GM23338 (cell line): ENCODE measurements at regions not wholly inside any gene's neighbourhood (a gene's known extent, or its start where the extent isn't known, plus 50 kb on each side); places are given as distances from the start of the nearest gene placed in this dataset.

Experiments used
- ATAC-seq: fragments of 200-7000 bp; cut with Tn5 transposase; 3 replicates; pipeline ENCODE4 v1.9.1; 2020
- DNase-seq: peaks from one replicate; pipeline ENCODE4 v3.0.0-alpha.2; 2015; ENCODE audit warnings: low spot score
- H2AFZ ChIP-seq: fragments of 200-600 bp; sonication (generic); 2 replicates; pipeline ENCODE4 v1.8.0; 2016; ENCODE audit warnings: antibody characterized with exemption, mild to moderate bottlenecking, moderate library complexity
- H3F3A ChIP-seq: fragments of 200-600 bp; sonication (generic); replicated peaks from 2 replicates; pipeline ENCODE4 v1.8.0; 2017; ENCODE audit warnings: antibody characterized with exemption, mixed run types, low read depth
- H3K27ac ChIP-seq: fragments of 200-600 bp; sonication (generic); 2 replicates; pipeline ENCODE4 v1.6.1; 2016; ENCODE audit warnings: low read depth
- H3K27me3 ChIP-seq: fragments of 200-600 bp; sonication (generic); 2 replicates; pipeline ENCODE4 v1.8.0; 2016; ENCODE audit warnings: mild to moderate bottlenecking, mixed run types, moderate library complexity; ENCODE audit not compliant: insufficient read depth
- H3K36me3 ChIP-seq: fragments of 200-600 bp; sonication (generic); 2 replicates; pipeline ENCODE4 v1.8.0; 2016; ENCODE audit warnings: mild to moderate bottlenecking; ENCODE audit not compliant: insufficient read depth
- H3K4me1 ChIP-seq: fragments of 200-600 bp; sonication (generic); 2 replicates; pipeline ENCODE4 v1.8.0; 2016; ENCODE audit warnings: mild to moderate bottlenecking, moderate library complexity; ENCODE audit not compliant: insufficient read depth
- H3K4me2 ChIP-seq: fragments of 200-600 bp; sonication (generic); 2 replicates; pipeline ENCODE4 v1.7.1; 2017; ENCODE audit warnings: mixed run types
- H3K4me3 ChIP-seq: fragments of 200-600 bp; sonication (generic); 2 replicates; pipeline ENCODE4 v1.6.1; 2016; ENCODE audit warnings: mixed run types
- H3K79me2 ChIP-seq: fragments of 200-600 bp; sonication (generic); replicated peaks from 2 replicates; pipeline ENCODE4 v1.8.0; 2017; ENCODE audit warnings: mild to moderate bottlenecking; ENCODE audit not compliant: insufficient read depth
- H3K9me2 ChIP-seq: fragments of 200-600 bp; sonication (generic); 2 replicates; pipeline ENCODE4 v1.8.0; 2017; ENCODE audit not compliant: insufficient read depth
- H4K20me1 ChIP-seq: fragments of 200-600 bp; sonication (generic); replicated peaks from 2 replicates; pipeline ENCODE4 v1.8.0; 2017; ENCODE audit warnings: mild to moderate bottlenecking; ENCODE audit not compliant: insufficient read depth
- H3K27ac Mint-ChIP-seq: 2 replicates; pipeline ENCODE4 v1.8.0; 2020; ENCODE audit warnings: inconsistent platforms, mild to moderate bottlenecking, moderate library complexity, mixed read lengths
- H3K27me3 Mint-ChIP-seq: 3 replicates; pipeline ENCODE4 v1.8.0; 2022; ENCODE audit warnings: low read depth, mild to moderate bottlenecking, moderate library complexity, mixed read lengths, inconsistent platforms; ENCODE audit not compliant: insufficient read depth, poor library complexity
- H3K36me3 Mint-ChIP-seq: 3 replicates; pipeline ENCODE4 v1.8.0; 2021; ENCODE audit warnings: low read depth, mild to moderate bottlenecking, inconsistent platforms, moderate library complexity, mixed read lengths
- H3K4me1 Mint-ChIP-seq: 3 replicates; pipeline ENCODE4 v1.8.0; 2020; ENCODE audit warnings: mild to moderate bottlenecking, inconsistent platforms, mixed read lengths
- H3K4me3 Mint-ChIP-seq: 3 replicates; pipeline ENCODE4 v1.8.0; 2021; ENCODE audit warnings: moderate library complexity, mild to moderate bottlenecking, inconsistent platforms, mixed read lengths
- H3K9me3 Mint-ChIP-seq: 3 replicates; pipeline ENCODE4 v1.8.0; 2020; ENCODE audit warnings: moderate library complexity, mild to moderate bottlenecking, inconsistent platforms, mixed read lengths
- CREB1 ChIP-seq: fragments of 250-450 bp; sonication (Bioruptor Pico); IDR thresholded peaks from 2 replicates; pipeline ENCODE4 v1.5.0; 2020; ENCODE audit warnings: low read depth, mild to moderate bottlenecking, moderate library complexity
- CTCF ChIP-seq, 2 experiments: fragments of 200-600 bp in 1 of 2; sonication (generic) in 1 of 2; conservative IDR thresholded peaks; 2 replicates each; pipeline versions ENCODE4 v1.5.1 to v1.6.1; 2016 to 2017; ENCODE audit warnings: antibody characterized with exemption in 2 of 2, low read depth in 2 of 2, mild to moderate bottlenecking in 2 of 2, moderate library complexity in 1 of 2
- ETS1 ChIP-seq: IDR thresholded peaks from 2 replicates; pipeline ENCODE4 v1.6.1; 2016; ENCODE audit warnings: antibody characterized with exemption
- EZH2 ChIP-seq: fragments of 200-600 bp; sonication (generic); IDR thresholded peaks from one replicate; pipeline ENCODE4 v1.8.0; 2017; ENCODE audit warnings: antibody characterized with exemption, mild to moderate bottlenecking, low read depth; ENCODE audit not compliant: unreplicated experiment
- EZH2phosphoT487 ChIP-seq: fragments of 200-600 bp; sonication (generic); IDR thresholded peaks from one replicate; pipeline ENCODE4 v1.8.1; 2018; ENCODE audit warnings: antibody characterized with exemption; ENCODE audit not compliant: unreplicated experiment
- JUNB ChIP-seq: IDR thresholded peaks from one replicate; pipeline ENCODE4 v1.6.1; 2016; ENCODE audit warnings: antibody characterized with exemption; ENCODE audit not compliant: unreplicated experiment
- NANOG ChIP-seq: IDR thresholded peaks from 2 replicates; pipeline ENCODE4 v1.6.1; 2016; ENCODE audit warnings: antibody characterized with exemption, borderline replicate concordance
- POLR2AphosphoS5 ChIP-seq: IDR thresholded peaks from 2 replicates; pipeline ENCODE4 v1.6.1; 2016; ENCODE audit warnings: antibody characterized with exemption, low read depth
- REST ChIP-seq: IDR thresholded peaks from one replicate; pipeline ENCODE4 v1.6.1; 2018; ENCODE audit warnings: antibody characterized with exemption; ENCODE audit not compliant: unreplicated experiment
- STAT1 ChIP-seq: IDR thresholded peaks from one replicate; pipeline ENCODE4 v1.6.1; 2016; ENCODE audit warnings: antibody characterized with exemption; ENCODE audit not compliant: unreplicated experiment
- ZNF114 ChIP-seq: fragments of 250-450 bp; sonication (Bioruptor Pico); IDR thresholded peaks from 2 replicates; pipeline ENCODE4 v1.5.0; 2020; ENCODE audit warnings: mild to moderate bottlenecking, moderate library complexity
- ZNF331 ChIP-seq: fragments of 250-450 bp; sonication (Bioruptor Pico); IDR thresholded peaks from 2 replicates; pipeline ENCODE4 v1.5.0; 2020; ENCODE audit warnings: low read depth, mild to moderate bottlenecking, moderate library complexity

- peaks cover 8% of the 10 kb centered on the region; the same call in 1 of the 2 replicates for H3K9me2 ChIP-seq
- no peak overlapping the region for H3K27ac ChIP-seq
- no peak overlapping the region for H2AFZ ChIP-seq
- no peaks in the 10 kb centered on the region for H3K79me2 ChIP-seq
- Mint-ChIP-seq H3K27me3 (peaks cover 6% of the 10 kb centered on the region), H3K4me1 (peaks cover 23% of the 10 kb centered on the region), H3K4me3 (no peak overlapping the region), H3K36me3 (no peaks in the 10 kb centered on the region), H3K9me3 (peaks cover 14% of the 10 kb centered on the region; the same call in 2 of the 3 replicates), H3K27ac (no peak overlapping the region)
- H3K27me3 ChIP-seq, result no peaks in the 10 kb centered on the region
- H3K36me3 ChIP-seq, result no peaks in the 10 kb centered on the region; the same call in 1 of the 2 replicates
- H3K4me3 ChIP-seq, result no peak overlapping the region
- no peak for DNase-seq
- H3K4me2 ChIP-seq, result no peak overlapping the region
- no peak for ATAC-seq
- H3K4me1 ChIP-seq, result peaks cover 8% of the 10 kb centered on the region; the same call in 1 of the 2 replicates
- H4K20me1 ChIP-seq, result no peaks in the 10 kb centered on the region
- no peaks in the 10 kb centered on the region for H3F3A ChIP-seq
- TF ChIP-seq CREB1 (CRISPR knock-in tag) (no peak), EZH2phosphoT487 (no peak), STAT1 (no peak), ZNF331 (no peak), CTCF (conservative IDR thresholded peaks at IDR 0.05; ENCODE audit: low read depth in 2 of 2) (0 out of 4 replicates have a peak, but pooled peaks of 1 of the 2 experiments have one; percentile 13)
These were observed 246.8 kb upstream of the EXOC2 start for GRCh38 chr6:939526-940252.

- H4K20me1 ChIP-seq, result no peaks in the 10 kb centered on the region
- H3K4me3 ChIP-seq, result no peak overlapping the region
- no peaks in the 10 kb centered on the region for H3K36me3 ChIP-seq
- Mint-ChIP-seq H3K36me3 (no peaks in the 10 kb centered on the region), H3K27ac (no peak overlapping the region), H3K4me1 (peaks cover 23% of the 10 kb centered on the region), H3K4me3 (no peak overlapping the region), H3K27me3 (peaks cover 6% of the 10 kb centered on the region), H3K9me3 (peaks cover 10% of the 10 kb centered on the region; the same call in 2 of the 3 replicates)
- no peak overlapping the region for H3K4me2 ChIP-seq
- peaks cover 8% of the 10 kb centered on the region; the same call in 1 of the 2 replicates for H3K4me1 ChIP-seq
- H3K79me2 ChIP-seq, result no peaks in the 10 kb centered on the region
- H3K27me3 ChIP-seq, result no peaks in the 10 kb centered on the region
- DNase-seq (no peak), ATAC-seq (no peak)
- H3F3A ChIP-seq, result no peaks in the 10 kb centered on the region
- no peak overlapping the region for H2AFZ ChIP-seq
- H3K27ac ChIP-seq, result no peak overlapping the region
- peaks cover 8% of the 10 kb centered on the region; the same call in 1 of the 2 replicates for H3K9me2 ChIP-seq
- TF ChIP-seq CTCF (conservative IDR thresholded peaks at IDR 0.05; ENCODE audit: low read depth in 2 of 2) (no peak), POLR2AphosphoS5 (no peak), ZNF331 (no peak), EZH2phosphoT487 (no peak), REST (no peak), ZNF114 (CRISPR knock-in tag) (no peak), JUNB (no peak), STAT1 (no peak), ETS1 (no peak), CREB1 (CRISPR knock-in tag) (no peak), EZH2 (no peak), NANOG (no peak)
These were observed 246.0 kb upstream of the EXOC2 start for GRCh38 chr6:938916-939315.
